Erythroblast (primary cell): ENCODE measurements at regions not wholly inside any gene's neighbourhood (a gene's known extent, or its start where the extent isn't known, plus 50 kb on each side); places are given as distances from the start of the nearest gene placed in this dataset.

Source experiments
- DNase-seq, 2 experiments: peaks; one replicate each; lab custom pipeline; 2025; lab: John Stamatoyannopoulos, UW
- GATA1 ChIP-seq: IDR thresholded peaks from 2 replicates; pipeline ENCODE4 v1.6.1; 2011; ENCODE audit warnings: low read depth, mild to moderate bottlenecking, control low read depth, low read length, moderate library complexity
- POLR2A ChIP-seq: IDR thresholded peaks from 2 replicates; pipeline ENCODE4 v1.6.1; 2011; ENCODE audit warnings: mild to moderate bottlenecking, low read length

- DNase-seq, result no peak
- TF ChIP-seq GATA1, result no peak
- TF ChIP-seq POLR2A, result no peak
Measured at GRCh38 chr17:79437081-79437480, 173.8 kb downstream of the RBFOX3 start.

GRCh38 chr17:79435962-79436361, 174.9 kb downstream of the RBFOX3 start:
- TF ChIP-seq POLR2A, result no peak
- DNase-seq, result no peak

GRCh38 chr17:79435296-79435695, 175.6 kb downstream of the RBFOX3 start:
- DNase-seq, result no peak
- TF ChIP-seq GATA1, result no peak
- TF ChIP-seq POLR2A, result no peak

GRCh38 chr17:79434215-79434614, 176.6 kb downstream of the RBFOX3 start:
- no peak for TF ChIP-seq GATA1
- TF ChIP-seq POLR2A, result no peak
- DNase-seq, result no peak

- no peak for TF ChIP-seq GATA1
- TF ChIP-seq POLR2A, result no peak
- DNase-seq, result no peak
Measured at GRCh38 chr17:79433379-79433778, 177.5 kb downstream of the RBFOX3 start.

GRCh38 chr17:79431175-79431574, 179.7 kb downstream of the RBFOX3 start:
- TF ChIP-seq POLR2A (no peak), GATA1 (no peak)
- no peak for DNase-seq

GRCh38 chr17:79429864-79430494, 180.9 kb downstream of the RBFOX3 start:
- no peak for TF ChIP-seq POLR2A
- no peak for TF ChIP-seq GATA1
- DNase-seq, result no peak

GRCh38 chr17:79428988-79429387, 181.9 kb downstream of the RBFOX3 start:
- TF ChIP-seq GATA1 (no peak), POLR2A (no peak)
- DNase-seq, result no peak

GRCh38 chr17:79427621-79428539, 183.0 kb downstream of the RBFOX3 start:
- no peak for DNase-seq
- TF ChIP-seq POLR2A (no peak), GATA1 (no peak)

GRCh38 chr17:79425686-79426085, 185.2 kb downstream of the RBFOX3 start:
- DNase-seq, result no peak
- TF ChIP-seq GATA1 (no peak), POLR2A (no peak)

GRCh38 chr17:79424471-79425185, 186.2 kb downstream of the RBFOX3 start:
- TF ChIP-seq GATA1 (no peak), POLR2A (no peak)
- no peak for DNase-seq

GRCh38 chr17:79423811-79424465, 186.9 kb downstream of the RBFOX3 start:
- DNase-seq, result no peak
- TF ChIP-seq GATA1 (no peak), POLR2A (no peak)

- no peak for DNase-seq
- TF ChIP-seq GATA1, result no peak
Measured at GRCh38 chr17:79422236-79422635, 188.6 kb downstream of the RBFOX3 start.
